K562 (cell line): ENCODE measurements at regions not wholly inside any gene's neighbourhood (a gene's known extent, or its start where the extent isn't known, plus 50 kb on each side); places are given as distances from the start of the nearest gene placed in this dataset.

ENCODE experiments used
- ATAC-seq: fragments of 200-7000 bp; cut with Tn5 transposase; 3 replicates; pipeline ENCODE4 v1.9.1; 2020; ENCODE audit warnings: moderate library complexity
- BruUV-seq: library from RNA; stranded (reverse); fragments of 400-500 nt; replicated peaks from 2 replicates; lab custom pipeline; 2021; lab: Mats Ljungman, UMichigan
- CTCF ChIA-PET: fragments of 300-600 bp; formaldehyde crosslinking; extraction: SDS; loops from one replicate; lab custom pipeline; 2021; ENCODE audit warnings: low intra/inter-chr PET ratio; lab: Yijun Ruan, JAX
- POLR2A ChIA-PET: fragments of 300-600, 350-650 bp; sonication (Branson Sonifier 250); formaldehyde crosslinking; extraction: SDS; loops from one replicate; lab custom pipeline; 2021; ENCODE audit warnings: antibody characterized with exemption, inconsistent platforms; lab: Yijun Ruan, JAX
- DNase-seq, 4 experiments: peaks; one replicate each; pipeline versions ENCODE4 v3.0.0 to v3.0.0-alpha.2; 2011 to 2018; ENCODE audit warnings: low spot score in 3 of 4, mixed read lengths in 3 of 4; ENCODE audit errors: extremely low read depth in 1 of 4
- FAIRE-seq: peaks from 2 replicates; lab custom pipeline; 2011; peaks lifted over from hg19 to GRCh38; lab: Jason Lieb, UNC
- H2AFZ ChIP-seq: 2 replicates; pipeline ENCODE4 v1.6.0; 2011; ENCODE audit warnings: low read depth, low read length, control low read depth, inconsistent platforms
- H3K27ac ChIP-seq: fragments of 200-600 bp; 3 replicates; pipeline ENCODE4 v1.8.0; 2011; ENCODE audit warnings: low read depth, mild to moderate bottlenecking, control low read depth, inconsistent platforms, low read length, moderate library complexity, mixed read lengths; ENCODE audit errors: extremely low read depth
- H3K27me3 ChIP-seq, 2 experiments: fragments of 300-600 bp in 1 of 2; 2 replicates in 1 of 2; 3 replicates in 1 of 2; pipeline versions ENCODE4 v1.6.0 to v1.8.0; 2011; ENCODE audit warnings: inconsistent platforms in 2 of 2, low read length in 2 of 2, mild to moderate bottlenecking in 1 of 2, mixed read lengths in 1 of 2, moderate library complexity in 1 of 2; ENCODE audit not compliant: control insufficient read depth in 2 of 2, insufficient read depth in 2 of 2
- H3K36me3 ChIP-seq: fragments of 300-600 bp; 3 replicates; pipeline ENCODE4 v1.8.0; 2011; ENCODE audit warnings: mild to moderate bottlenecking, low read length, inconsistent platforms; ENCODE audit not compliant: control insufficient read depth, insufficient read depth
- H3K4me1 ChIP-seq, 2 experiments: fragments of 200-600 bp in 1 of 2; replicated peaks in 1 of 2; 2 replicates in 1 of 2; 3 replicates in 1 of 2; pipeline versions ENCODE4 v1.5.1 to v1.8.0; 2011; ENCODE audit warnings: inconsistent platforms in 2 of 2, low read length in 2 of 2, mild to moderate bottlenecking in 1 of 2, mixed read lengths in 1 of 2, moderate library complexity in 1 of 2; ENCODE audit not compliant: control insufficient read depth in 2 of 2, insufficient read depth in 2 of 2
- H3K4me2 ChIP-seq: 2 replicates; pipeline ENCODE4 v1.6.1; 2011; ENCODE audit warnings: low read length, control low read depth, inconsistent platforms, mixed read lengths; ENCODE audit not compliant: insufficient read depth
- H3K4me3 ChIP-seq: fragments of 200-600 bp; sonication (generic), shearing (Covaris generic); 2 replicates; pipeline ENCODE4 v1.5.1; 2016; ENCODE audit warnings: control low read depth, inconsistent platforms
- H3K79me2 ChIP-seq: fragments of 200-600 bp; 3 replicates; pipeline ENCODE4 v1.8.0; 2011; ENCODE audit warnings: low read length, inconsistent platforms; ENCODE audit not compliant: control insufficient read depth, insufficient read depth
- H3K9ac ChIP-seq, 2 experiments: 2 replicates each; pipeline versions ENCODE4 v1.6.0 to v1.6.1; 2011; ENCODE audit warnings: low read depth in 2 of 2, low read length in 2 of 2, control low read depth in 1 of 2, inconsistent platforms in 1 of 2, mild to moderate bottlenecking in 1 of 2, mixed read lengths in 1 of 2; ENCODE audit not compliant: insufficient read depth in 1 of 2
- H3K9me1 ChIP-seq: one replicate; pipeline ENCODE4 v1.6.0; 2011; ENCODE audit warnings: inconsistent platforms, mild to moderate bottlenecking, low read length, moderate library complexity; ENCODE audit not compliant: control insufficient read depth, insufficient read depth
- H3K9me3 ChIP-seq: replicated peaks from 2 replicates; pipeline ENCODE4 v1.5.1; 2011; ENCODE audit warnings: low read depth, low read length, inconsistent platforms; ENCODE audit not compliant: control insufficient read depth, insufficient read depth
- H4K20me1 ChIP-seq: replicated peaks from 2 replicates; pipeline ENCODE4 v1.6.1; 2011; ENCODE audit warnings: low read length, inconsistent platforms, mixed read lengths; ENCODE audit not compliant: control insufficient read depth, insufficient read depth
- CC2D1A ChIP-seq: fragments of 450-650 bp; IDR thresholded peaks from 2 replicates; pipeline ENCODE4 v1.6.1; 2017; ENCODE audit warnings: mild to moderate bottlenecking
- EHMT2 ChIP-seq: fragments of 450-650 bp; IDR thresholded peaks from 2 replicates; pipeline ENCODE4 v1.6.1; 2018; ENCODE audit warnings: antibody characterized with exemption
- ELK3 ChIP-seq: fragments of 450-650 bp; formaldehyde crosslinking; IDR thresholded peaks from 2 replicates; pipeline ENCODE4 v1.4.0; 2020; ENCODE audit warnings: mild to moderate bottlenecking
- FOXA1 ChIP-seq: fragments of 450-650 bp; IDR thresholded peaks from 2 replicates; pipeline ENCODE4 v1.6.1; 2016; ENCODE audit warnings: mild to moderate bottlenecking, borderline replicate concordance
- GTF2E2 ChIP-seq: fragments of 200-800 bp; sonication (Bioruptor generic); IDR thresholded peaks from 2 replicates; pipeline ENCODE4 v1.6.1; 2016; ENCODE audit warnings: missing genetic modification characterization, missing compliant biosample characterization
- MLX ChIP-seq, 2 experiments: fragments of 450-650 bp in 1 of 2; sonication (generic) in 1 of 2; formaldehyde crosslinking; conservative IDR thresholded peaks; 2 replicates each; pipeline versions ENCODE4 v1.4.0 to v1.8.1; 2020 to 2022; ENCODE audit warnings: mild to moderate bottlenecking in 1 of 2, missing genetic modification reagents in 1 of 2
- NFXL1 ChIP-seq: fragments of 450-650 bp; formaldehyde crosslinking; IDR thresholded peaks from 2 replicates; pipeline ENCODE4 v1.4.0; 2021; ENCODE audit warnings: mild to moderate bottlenecking
- RREB1 ChIP-seq: fragments of 250-450 bp; sonication (Bioruptor Pico); IDR thresholded peaks from 2 replicates; pipeline ENCODE4 v1.4.0; 2020
- SAFB2 ChIP-seq: fragments of 200-400 bp; formaldehyde crosslinking; IDR thresholded peaks from 2 replicates; pipeline ENCODE4 v1.6.1; 2018; ENCODE audit warnings: borderline replicate concordance, low read length, low read depth, moderate library complexity; ENCODE audit not compliant: severe bottlenecking
- SNRNP70 ChIP-seq: fragments of 200-400 bp; formaldehyde crosslinking; optimal IDR thresholded peaks from 2 replicates; pipeline ENCODE3; 2017; ENCODE audit warnings: low read depth, low read length
- SREBF1 ChIP-seq: fragments of 150-350 bp; IDR thresholded peaks from 2 replicates; pipeline ENCODE4 v1.6.1; 2014; ENCODE audit warnings: antibody characterized with exemption, low read depth, low read length, borderline replicate concordance
- ZFP1 ChIP-seq: fragments of 450-650 bp; formaldehyde crosslinking; IDR thresholded peaks from 2 replicates; pipeline ENCODE4 v1.4.0; 2020; ENCODE audit warnings: mild to moderate bottlenecking, mixed read lengths
- ZNF239 ChIP-seq: fragments of 250-450 bp; sonication (Bioruptor Pico); IDR thresholded peaks from 2 replicates; pipeline ENCODE4 v1.4.0; 2020; ENCODE audit warnings: mild to moderate bottlenecking
- ZNF280B ChIP-seq: fragments of 250-450 bp; sonication (Bioruptor Pico); IDR thresholded peaks from 2 replicates; pipeline ENCODE4 v1.5.1; 2021; ENCODE audit warnings: mild to moderate bottlenecking
- ZNF780A ChIP-seq: fragments of 250-450 bp; sonication (Bioruptor Pico); IDR thresholded peaks from 2 replicates; pipeline ENCODE4 v1.5.0; 2021; ENCODE audit warnings: mild to moderate bottlenecking
- WGBS: fragments of 100-300 bp; shearing (Covaris generic); methylation state at CpG from one replicate; pipeline ENCODE4 v1.1.6; 2016; ENCODE audit warnings: low coverage, mixed read lengths; ENCODE audit not compliant: insufficient coverage; ENCODE audit errors: missing lambda C conversion rate; 5-methylcytosine and 5-hydroxymethylcytosine counted together
- in situ Hi-C: fragments of 300-500 bp; cut with MboI; formaldehyde crosslinking; loops from 4 replicates; pipeline ENCODE4 v1.15.0; 2018; ENCODE audit warnings: inconsistent platforms, mixed read lengths
- intact Hi-C: fragments of 100-400 bp; cut with micrococcal nuclease; formaldehyde crosslinking; loops from 2 replicates; pipeline ENCODE4 v1.14.2; 2022

- in situ Hi-C loops: no loop called here
- Histone ChIP-seq H3K79me2 (no peaks in the 10 kb centered on the region), H3K9me3 (no peaks in the 10 kb centered on the region), H3K4me3 (no peak overlapping the region), H2AFZ (no peak overlapping the region), H3K9ac (no peak overlapping the region), H3K36me3 (no peaks in the 10 kb centered on the region), H3K27ac (no peak overlapping the region), H3K4me2 (no peak overlapping the region), H3K9me1 (no peaks in the 10 kb centered on the region), H4K20me1 (no peaks in the 10 kb centered on the region), H3K4me1 (peaks cover 0 to 25% of the 10 kb centered on the region in 2 experiments; a peak in 3 of 5 replicates), H3K27me3 (no peaks in the 10 kb centered on the region)
- CTCF ChIA-PET: no interaction called here
- ATAC-seq: no peak
- intact Hi-C loops: loop anchor here (10.0 kb wide), 1 partner anchor 591 kb away; no protein-coding TSS in a partner anchor
- POLR2A ChIA-PET: no interaction called here
- WGBS: 16% methylated on average over 3 of the region's 3 CpGs
- BruUV-seq: no TSS peak
- no peak for DNase-seq
- FAIRE-seq: no peak
- TF ChIP-seq EHMT2 (no peak), ZFP1 (no peak), MLX (CRISPR knock-in tag; conservative IDR thresholded peaks at IDR 0.05) (no peak), CC2D1A (no peak), RREB1 (CRISPR knock-in tag) (no peak), SREBF1 (no peak), FOXA1 (no peak), ELK3 (no peak), GTF2E2 (tag) (no peak), ZNF780A (CRISPR knock-in tag) (no peak), SNRNP70 (no peak), ZNF280B (CRISPR knock-in tag) (no peak), NFXL1 (CRISPR knock-in tag) (no peak), SAFB2 (no peak), ZNF239 (CRISPR knock-in tag) (no peak)
Observed at GRCh38 chr1:172824209-172824608, 165.3 kb downstream of the FASLG start.
